C4-2B (cell line): ENCODE measurements at regions not wholly inside any gene's neighbourhood (a gene's known extent, or its start where the extent isn't known, plus 50 kb on each side); places are given as distances from the start of the nearest gene placed in this dataset.

Experiments
- ZFX ChIP-seq: fragments of 450-650 bp; IDR thresholded peaks from 2 replicates; pipeline ENCODE4 v1.6.1; 2017
- TF ChIP-seq, protein P1 (sequence below): fragments of 450-650 bp; conservative IDR thresholded peaks from 2 replicates; pipeline ENCODE4 v1.5.1; 2017; ENCODE audit warnings: mild to moderate bottlenecking

DNA sequence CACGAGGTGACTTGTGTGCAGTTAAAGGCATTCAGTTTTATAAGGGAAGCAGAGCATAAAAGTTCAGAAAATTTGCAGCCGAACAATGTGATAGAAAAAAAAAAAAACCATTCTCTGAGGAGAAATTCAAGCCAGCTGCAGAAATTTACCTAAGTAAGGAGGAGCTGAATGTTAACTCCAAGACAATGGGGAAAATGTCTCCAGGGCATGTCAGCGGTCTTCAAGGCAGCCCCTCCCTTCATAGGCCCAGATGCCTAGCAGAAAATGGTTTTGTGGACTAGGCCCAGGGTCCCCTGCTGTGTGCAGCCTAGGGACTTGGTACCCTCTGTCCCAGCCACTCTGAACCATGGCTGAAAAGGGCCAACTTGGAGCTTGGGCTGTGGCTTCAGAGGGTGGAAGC lies 1764.0 kb downstream of the C4orf33 start:
- TF ChIP-seq, protein P1, sequence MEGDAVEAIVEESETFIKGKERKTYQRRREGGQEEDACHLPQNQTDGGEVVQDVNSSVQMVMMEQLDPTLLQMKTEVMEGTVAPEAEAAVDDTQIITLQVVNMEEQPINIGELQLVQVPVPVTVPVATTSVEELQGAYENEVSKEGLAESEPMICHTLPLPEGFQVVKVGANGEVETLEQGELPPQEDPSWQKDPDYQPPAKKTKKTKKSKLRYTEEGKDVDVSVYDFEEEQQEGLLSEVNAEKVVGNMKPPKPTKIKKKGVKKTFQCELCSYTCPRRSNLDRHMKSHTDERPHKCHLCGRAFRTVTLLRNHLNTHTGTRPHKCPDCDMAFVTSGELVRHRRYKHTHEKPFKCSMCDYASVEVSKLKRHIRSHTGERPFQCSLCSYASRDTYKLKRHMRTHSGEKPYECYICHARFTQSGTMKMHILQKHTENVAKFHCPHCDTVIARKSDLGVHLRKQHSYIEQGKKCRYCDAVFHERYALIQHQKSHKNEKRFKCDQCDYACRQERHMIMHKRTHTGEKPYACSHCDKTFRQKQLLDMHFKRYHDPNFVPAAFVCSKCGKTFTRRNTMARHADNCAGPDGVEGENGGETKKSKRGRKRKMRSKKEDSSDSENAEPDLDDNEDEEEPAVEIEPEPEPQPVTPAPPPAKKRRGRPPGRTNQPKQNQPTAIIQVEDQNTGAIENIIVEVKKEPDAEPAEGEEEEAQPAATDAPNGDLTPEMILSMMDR = no peak
- TF ChIP-seq ZFX = no peak
